ENCODE measurements at regions not wholly inside any gene's neighbourhood (a gene's known extent, or its start where the extent isn't known, plus 50 kb on each side); places are given as distances from the start of the nearest gene placed in this dataset.

DNA sequence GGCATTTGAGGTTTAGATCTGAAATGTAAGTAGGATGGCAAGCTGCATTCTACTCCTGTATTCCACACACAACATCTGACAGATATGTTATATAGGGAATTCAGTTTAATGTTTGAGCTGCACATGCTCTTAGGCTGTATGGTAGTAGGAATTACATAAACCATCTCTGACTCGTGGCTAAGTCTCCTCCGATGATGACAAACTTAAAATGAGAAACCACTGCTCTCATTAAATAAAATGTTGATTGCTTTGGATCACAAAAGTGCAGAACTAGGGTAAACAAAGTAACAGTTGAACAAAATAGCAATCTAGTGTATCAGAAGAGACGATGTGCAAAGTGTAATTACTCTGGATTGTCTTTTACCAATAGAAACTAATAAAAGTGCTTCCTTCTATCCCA is 50.1 kb upstream of the WDR75 start:
- Histone ChIP-seq H3K9me3 (ENCODE audit: control extremely low read depth in 1 of 3, control insufficient read depth in 2 of 3, insufficient read depth in 1 of 3, low read length in 2 of 3) (no peaks in the 10 kb centered on the region), H3K27me3 (replicated peaks in 1 of 4; ENCODE audit: control extremely low read depth in 1 of 4, control insufficient read depth in 3 of 4, insufficient read depth in 4 of 4, low read length in 3 of 4) (no peaks in the 10 kb centered on the region), H3K4me1 (ENCODE audit: control insufficient read depth in 2 of 2, insufficient read depth in 2 of 2, low read length in 2 of 2) (no peaks in the 10 kb centered on the region), H2AFZ (ENCODE audit: insufficient read depth, low read depth, low read length, poor library complexity, severe bottlenecking) (no peak overlapping the region), H3K27ac (ENCODE audit: low read length in 2 of 2) (no peak overlapping the region), H3K4me2 (replicated peaks; ENCODE audit: low read depth, low read length, poor library complexity, severe bottlenecking) (no peak overlapping the region), H4K20me1 (ENCODE audit: control insufficient read depth, insufficient read depth, low read length, poor library complexity, severe bottlenecking) (no peaks in the 10 kb centered on the region), H3K36me3 (replicated peaks in 1 of 2; ENCODE audit: control extremely low read depth in 1 of 2, control insufficient read depth in 1 of 2, extremely low read depth in 1 of 2, insufficient read depth in 2 of 2, low read length in 1 of 2) (no peaks in the 10 kb centered on the region), H3K4me3 (ENCODE audit: control extremely low read depth in 1 of 5, extremely low read depth in 1 of 5, insufficient read depth in 1 of 5, low read depth in 2 of 5, low read length in 4 of 5) (no peak overlapping the region), H3K9ac (ENCODE audit: low read length) (no peak overlapping the region), H3K79me2 (ENCODE audit: control insufficient read depth, insufficient read depth, low read length) (no peaks in the 10 kb centered on the region)
- TF ChIP-seq EZH2 (IDR thresholded peaks at IDR 0.05; ENCODE audit: borderline replicate concordance, insufficient read depth, low read depth, low read length, poor library complexity, severe bottlenecking): no peak
- TF ChIP-seq, protein P1, sequence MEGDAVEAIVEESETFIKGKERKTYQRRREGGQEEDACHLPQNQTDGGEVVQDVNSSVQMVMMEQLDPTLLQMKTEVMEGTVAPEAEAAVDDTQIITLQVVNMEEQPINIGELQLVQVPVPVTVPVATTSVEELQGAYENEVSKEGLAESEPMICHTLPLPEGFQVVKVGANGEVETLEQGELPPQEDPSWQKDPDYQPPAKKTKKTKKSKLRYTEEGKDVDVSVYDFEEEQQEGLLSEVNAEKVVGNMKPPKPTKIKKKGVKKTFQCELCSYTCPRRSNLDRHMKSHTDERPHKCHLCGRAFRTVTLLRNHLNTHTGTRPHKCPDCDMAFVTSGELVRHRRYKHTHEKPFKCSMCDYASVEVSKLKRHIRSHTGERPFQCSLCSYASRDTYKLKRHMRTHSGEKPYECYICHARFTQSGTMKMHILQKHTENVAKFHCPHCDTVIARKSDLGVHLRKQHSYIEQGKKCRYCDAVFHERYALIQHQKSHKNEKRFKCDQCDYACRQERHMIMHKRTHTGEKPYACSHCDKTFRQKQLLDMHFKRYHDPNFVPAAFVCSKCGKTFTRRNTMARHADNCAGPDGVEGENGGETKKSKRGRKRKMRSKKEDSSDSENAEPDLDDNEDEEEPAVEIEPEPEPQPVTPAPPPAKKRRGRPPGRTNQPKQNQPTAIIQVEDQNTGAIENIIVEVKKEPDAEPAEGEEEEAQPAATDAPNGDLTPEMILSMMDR (IDR thresholded peaks at IDR 0.05): no peak
- Mint-ChIP-seq H3K27me3 (peaks cover 4% of the 10 kb centered on the region), H3K4me1 (no peaks in the 10 kb centered on the region), H3K9me3 (ENCODE audit: insufficient read depth) (no peaks in the 10 kb centered on the region), H3K27ac (no peak overlapping the region), H3K4me3 (no peak overlapping the region)
- intact Hi-C loops (cut with micrococcal nuclease): no loop called here
- DNase-seq (no peak), ATAC-seq (ENCODE audit: low read depth) (no peak)
- WGBS (ENCODE audit: insufficient coverage): no CpG with 5 or more reads among the region's 3 CpGs
- ChIA-PET POLR2A (no interaction called here), CTCF (no interaction called here)
